HG02678 (cell line): ENCODE measurements at regions not wholly inside any gene's neighbourhood (a gene's known extent, or its start where the extent isn't known, plus 50 kb on each side); places are given as distances from the start of the nearest gene placed in this dataset.
"Not testable (repeated sequence)": the region's sequence is repeated elsewhere in the genome, so short reads cannot be mapped to it uniquely, and the experiment has no call there.

Source experiments
- ATAC-seq: cut with Tn5 transposase; IDR thresholded peaks from one replicate; pipeline ENCODE4 v1.9.1; 2021; ENCODE audit warnings: mild to moderate bottlenecking, moderate library complexity; ENCODE audit not compliant: unreplicated experiment

DNA sequence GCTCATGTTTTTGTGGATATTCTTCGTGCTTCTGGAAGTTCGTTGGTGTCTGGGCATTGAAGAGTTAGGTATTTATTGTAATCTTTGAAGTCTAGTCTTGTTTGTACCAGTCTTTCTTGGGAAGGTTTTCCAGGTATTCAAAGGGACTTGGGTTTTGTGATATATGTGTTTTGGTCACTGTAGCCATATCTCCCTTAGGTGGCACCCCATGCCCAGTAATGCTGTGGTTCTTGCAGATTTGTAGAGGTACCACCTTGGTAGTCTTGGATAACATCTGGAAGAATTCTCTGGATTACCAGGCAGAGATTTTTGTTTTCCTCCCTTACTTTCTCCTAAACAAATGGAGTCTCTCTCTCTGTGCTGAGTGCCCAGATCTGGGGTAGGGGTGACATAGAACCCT is 184.1 kb downstream of the TEX13C start:
- ATAC-seq: no peak

GRCh38 chrX:125505207-125505606 is 185.5 kb downstream of the TEX13C start:
- no peak for ATAC-seq

- no peak for ATAC-seq
Measured at GRCh38 chrX:125507119-125507518, 187.4 kb downstream of the TEX13C start.

DNA sequence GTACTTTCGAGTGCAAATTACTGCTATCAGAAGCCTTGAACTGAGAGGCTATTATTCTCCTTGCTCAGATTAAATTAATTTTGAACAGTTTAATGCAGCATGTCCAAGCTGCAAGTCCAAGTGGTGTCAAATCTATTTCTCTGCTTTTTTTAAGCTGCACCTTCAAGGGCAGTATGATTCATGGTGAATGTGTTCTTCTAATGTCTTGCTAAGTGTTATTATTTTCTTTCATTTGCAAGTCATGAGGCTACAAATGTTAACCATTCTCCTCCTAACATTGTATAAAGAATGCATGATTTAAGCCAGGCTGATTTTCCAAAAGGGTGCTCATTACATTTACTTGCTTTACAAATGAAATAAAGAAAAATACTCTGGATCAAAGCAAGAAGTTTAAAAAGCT is 200.4 kb downstream of the TEX13C start:
- ATAC-seq: no peak

DNA sequence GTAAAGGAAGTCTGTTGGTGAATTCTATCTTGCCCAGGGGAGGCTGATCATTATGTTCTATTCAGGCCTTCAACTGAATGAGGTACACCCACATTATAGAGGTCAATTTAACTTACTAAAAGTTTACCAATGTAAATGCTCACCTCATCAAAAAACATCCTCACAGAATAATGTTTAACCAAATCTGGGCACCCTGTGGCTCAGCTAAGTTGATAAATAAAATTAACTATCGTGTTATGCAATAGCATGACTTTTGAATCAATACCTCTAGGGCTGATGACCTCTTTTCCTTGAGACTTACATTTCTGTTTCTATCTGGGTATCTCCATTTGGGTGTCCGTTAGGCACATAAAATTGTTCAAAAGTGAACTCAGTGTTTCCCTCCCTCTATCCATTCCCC is 203.1 kb downstream of the TEX13C start:
- ATAC-seq: no peak

DNA sequence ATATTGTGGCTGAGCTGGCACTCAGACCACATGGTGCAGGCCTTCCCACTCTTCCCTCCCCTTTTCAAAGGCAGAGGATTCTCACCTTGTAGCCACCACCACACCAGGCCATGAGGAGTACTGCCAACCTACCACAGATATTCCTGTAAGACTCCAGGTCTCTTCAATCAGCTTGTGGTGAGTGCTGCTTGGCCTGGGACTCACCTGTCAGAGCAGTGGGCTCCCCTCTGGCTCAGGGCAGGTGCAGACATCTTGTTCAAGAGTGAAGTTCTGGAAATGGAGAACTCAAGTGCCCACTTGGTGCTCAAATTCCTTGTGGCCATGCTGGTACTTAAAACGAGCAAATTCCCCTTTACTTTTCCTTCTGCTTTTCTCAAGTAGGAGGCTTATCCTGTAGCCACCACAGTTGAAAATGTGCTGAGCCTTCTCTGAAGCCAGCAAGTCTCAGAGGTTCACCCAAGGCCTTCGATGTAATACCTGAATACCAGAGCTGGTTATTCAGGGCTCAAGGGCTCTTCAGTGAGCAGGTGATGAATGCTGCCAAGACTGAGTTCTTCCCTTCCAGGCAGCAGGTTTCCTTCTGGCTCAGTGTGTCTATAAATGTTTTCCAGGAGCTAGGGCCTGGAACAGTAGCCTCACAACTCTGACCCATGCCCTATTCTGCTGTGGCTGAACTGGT is 212.9 kb downstream of the TEX13C start:
- ATAC-seq: no peak

DNA sequence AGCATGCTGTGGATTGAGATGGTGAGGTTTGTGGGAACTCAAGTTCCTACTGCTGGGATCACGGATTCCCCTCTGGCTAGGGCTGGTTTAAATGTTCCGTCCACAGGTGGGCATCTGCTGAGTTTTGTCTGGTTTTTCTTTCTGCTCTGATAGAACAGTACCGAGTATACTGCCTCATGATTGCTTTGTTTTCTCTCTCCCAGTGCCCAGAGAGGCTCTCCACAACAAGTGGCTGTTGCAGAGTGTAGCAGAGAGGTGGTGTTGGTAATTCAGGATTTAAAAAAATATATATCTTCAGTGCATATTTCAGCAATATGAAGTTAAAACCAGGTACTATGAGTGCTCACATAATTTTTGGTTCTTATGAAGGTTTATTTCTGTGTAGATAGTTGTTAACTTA is 213.7 kb downstream of the TEX13C start:
- ATAC-seq: no peak

GRCh38 chrX:125544031-125544660 is 224.5 kb downstream of the TEX13C start:
- no peak for ATAC-seq

DNA sequence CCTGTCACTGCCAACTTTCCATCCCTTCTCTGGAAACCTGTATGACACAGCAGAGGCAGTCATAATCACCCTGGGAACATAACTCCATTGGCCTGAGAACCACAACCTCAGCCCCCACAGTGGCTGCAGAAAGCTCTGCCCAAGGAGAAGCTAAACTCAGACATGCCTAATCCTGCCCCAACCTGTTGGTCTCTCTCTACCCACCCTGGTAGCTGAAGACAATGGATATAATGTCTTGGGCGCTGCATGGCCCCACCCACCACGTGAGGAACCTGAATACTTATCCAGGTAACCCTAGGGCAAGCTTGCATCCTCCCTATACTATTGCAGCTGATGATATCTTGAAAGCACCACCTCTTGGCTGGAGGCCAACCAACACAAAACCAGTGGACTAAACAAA is 225.2 kb downstream of the TEX13C start:
- ATAC-seq: no peak

- ATAC-seq: no peak
Measured at GRCh38 chrX:125577479-125577878, 257.8 kb downstream of the TEX13C start.

DNA sequence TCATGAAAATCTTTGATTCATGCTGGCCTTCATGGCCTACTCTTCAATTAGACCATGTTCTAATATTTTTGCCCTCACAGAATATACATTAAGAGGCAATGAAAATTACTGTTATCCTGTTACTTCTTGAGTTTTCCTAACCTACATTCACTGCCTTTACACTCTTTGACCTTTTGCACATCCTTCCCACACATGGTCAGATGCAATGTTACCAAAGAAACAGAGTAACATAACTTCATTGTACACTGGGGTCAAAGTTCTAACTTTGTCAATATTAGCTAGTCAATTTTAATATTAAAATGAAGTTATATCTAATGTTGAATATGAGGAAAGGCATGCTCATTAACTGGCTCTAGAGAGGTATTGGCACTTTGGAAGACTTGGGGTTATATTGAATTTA is 284.8 kb downstream of the TEX13C start:
- ATAC-seq: no peak

- no peak for ATAC-seq
Measured at GRCh38 chrX:125605145-125605544, 285.5 kb downstream of the TEX13C start.

GRCh38 chrX:125614591-125615343 is 295.1 kb downstream of the TEX13C start:
- not testable (repeated sequence) for ATAC-seq

DNA sequence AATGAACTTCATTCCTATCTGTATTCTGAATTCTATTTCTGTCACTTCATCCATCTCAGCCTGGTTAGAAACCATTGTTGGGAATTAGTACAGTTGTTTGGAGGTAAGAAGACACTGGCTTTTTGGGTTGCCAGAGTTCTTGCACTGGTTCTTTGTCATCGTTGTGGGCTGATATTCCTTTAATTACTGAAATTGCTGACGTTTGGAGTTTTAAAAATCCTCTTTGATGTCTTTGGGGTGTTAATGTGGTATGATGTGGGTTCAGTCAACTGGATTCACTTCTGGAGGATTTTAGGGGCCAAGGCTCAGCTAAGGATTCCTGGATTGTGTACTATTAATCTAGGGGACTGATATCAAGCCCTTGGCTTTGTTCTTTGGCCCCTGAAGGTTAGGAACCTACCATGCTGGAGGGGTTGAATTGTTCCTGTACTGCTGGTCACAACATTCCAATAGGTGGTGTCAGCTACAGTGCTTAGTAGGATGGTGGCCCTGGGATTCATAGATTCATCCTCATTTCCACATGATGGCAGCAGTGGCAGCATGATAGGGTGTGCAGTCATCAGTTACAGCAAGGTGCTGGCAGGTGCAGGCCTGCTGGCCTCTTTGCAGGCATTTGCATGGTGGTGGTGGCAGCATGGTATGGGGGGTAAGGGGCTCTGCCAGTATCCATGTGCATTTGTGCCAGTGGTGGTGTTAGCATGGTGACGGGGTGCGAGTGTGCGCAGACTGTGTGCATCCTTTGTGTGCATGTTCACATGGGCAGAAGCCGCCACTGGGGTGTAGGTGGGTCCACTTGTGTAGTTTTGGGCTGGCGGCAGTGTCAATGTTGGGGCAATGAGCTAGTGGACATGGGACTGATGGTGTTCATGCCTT is 301.3 kb downstream of the TEX13C start:
- no peak for ATAC-seq

GRCh38 chrX:125621588-125621927 is 301.9 kb downstream of the TEX13C start:
- no peak for ATAC-seq

DNA sequence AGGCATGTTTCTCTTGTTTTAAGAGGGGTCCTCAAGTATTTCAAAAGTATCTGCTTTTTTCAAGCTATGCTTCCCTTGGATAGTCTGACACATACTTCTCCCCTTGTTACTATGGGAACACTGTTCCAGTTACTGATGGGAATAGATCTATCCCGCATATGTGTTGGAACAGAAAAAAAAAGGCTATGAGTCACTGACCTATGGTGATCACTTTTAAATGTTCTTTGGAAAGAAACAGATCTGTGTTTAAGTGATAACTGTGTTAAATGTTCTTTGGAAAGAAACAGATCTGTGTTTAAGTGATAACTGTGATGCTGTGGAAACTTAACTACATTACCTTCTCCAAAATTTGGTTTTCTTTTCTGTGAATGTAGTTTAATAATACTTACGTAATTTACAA is 303.2 kb downstream of the TEX13C start:
- no peak for ATAC-seq

DNA sequence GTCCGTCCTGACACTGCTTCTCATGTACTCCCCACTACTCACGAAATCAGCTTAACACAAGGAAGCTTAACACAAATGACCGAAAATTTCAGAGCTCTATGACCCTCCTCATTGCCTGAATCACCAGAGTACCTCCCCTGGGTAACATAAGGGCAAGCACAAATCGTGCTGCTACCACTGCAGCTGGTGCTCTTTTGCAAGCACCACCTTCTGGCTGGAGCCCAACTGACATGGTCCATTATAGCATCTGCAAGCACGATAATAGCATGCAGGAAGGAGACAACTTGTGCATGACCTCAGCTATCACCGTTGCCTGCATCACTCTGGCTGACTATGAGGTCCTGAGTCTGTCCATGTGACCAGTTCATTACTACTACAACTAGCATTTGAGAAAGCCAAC is 308.0 kb downstream of the TEX13C start:
- no peak for ATAC-seq

DNA sequence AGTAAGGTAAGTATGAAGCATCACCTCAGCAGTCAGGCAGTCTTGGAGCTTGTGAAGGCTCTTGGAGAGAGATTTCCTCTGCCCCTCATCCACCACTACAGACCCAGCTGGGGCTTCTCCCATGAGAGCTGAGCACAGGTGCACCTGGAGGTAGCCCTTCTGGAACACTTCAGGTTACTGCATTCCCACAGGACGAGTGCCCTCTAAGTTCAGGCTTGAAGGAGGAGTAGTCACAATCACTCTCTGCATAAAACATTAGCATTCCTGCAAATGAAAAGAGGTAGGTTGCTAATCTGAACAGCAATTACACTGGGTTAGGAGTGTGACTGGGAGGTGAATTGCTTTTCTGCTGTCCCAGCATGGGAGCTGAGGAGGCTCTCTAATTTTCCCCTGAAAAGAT is 308.8 kb downstream of the TEX13C start:
- ATAC-seq: no peak

DNA sequence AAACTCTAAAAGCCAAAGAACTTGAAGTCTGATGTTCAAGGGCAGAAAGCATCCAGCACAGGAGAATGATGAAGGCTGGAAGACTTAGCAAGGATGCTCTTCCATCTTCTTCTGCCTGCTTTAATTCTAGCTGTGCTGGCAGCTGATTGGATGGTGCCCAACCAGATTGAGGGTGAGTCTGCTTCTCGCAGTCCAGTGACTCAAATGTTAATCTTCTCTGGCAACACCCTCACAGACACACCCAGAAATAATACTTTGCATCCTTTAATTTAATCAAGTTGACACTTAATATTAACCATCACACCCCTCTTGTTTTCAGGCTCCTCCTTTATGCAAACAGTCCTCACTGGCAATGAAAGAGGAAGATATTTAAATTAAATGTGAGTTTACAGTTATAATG is 321.7 kb downstream of the TEX13C start:
- no peak for ATAC-seq

DNA sequence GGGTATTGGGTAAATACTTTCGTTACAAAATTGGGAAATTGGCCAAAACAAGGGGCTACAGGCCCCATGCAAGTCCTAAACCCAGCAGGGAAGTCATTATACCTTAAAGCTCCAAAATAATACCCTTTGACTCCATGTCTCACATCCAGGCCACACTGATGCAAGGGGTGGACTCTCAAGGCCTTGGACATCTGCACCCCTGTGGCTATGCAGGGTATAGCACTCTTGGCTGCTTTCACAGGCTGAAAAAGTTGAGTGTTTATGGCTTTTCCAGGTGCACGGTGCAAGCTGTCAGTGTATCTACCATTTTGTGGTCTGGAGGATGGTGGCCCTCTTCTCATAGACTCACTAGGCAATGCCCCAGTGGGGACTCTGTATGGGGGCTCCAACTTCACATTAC is 326.5 kb downstream of the TEX13C start:
- ATAC-seq: peak; percentile 44

DNA sequence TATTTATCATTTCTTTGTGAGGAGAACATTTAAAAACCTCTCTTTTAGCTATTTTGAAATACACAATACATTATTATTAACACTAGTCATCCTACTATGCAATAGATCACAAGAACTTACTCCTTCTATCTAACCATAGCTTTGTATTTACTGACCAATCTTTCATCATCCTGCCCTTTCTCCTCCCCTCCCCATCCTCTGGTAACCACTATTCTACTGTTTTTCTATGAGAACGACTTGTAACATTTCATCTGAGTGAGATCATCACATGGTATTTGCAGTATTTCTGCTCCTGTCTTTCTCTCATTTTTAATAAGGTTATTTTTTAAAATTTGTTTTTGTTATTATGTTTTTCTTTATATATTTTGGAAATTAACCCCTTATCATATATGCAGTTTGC is 331.8 kb downstream of the TEX13C start:
- no peak for ATAC-seq
